ENCODE measurements at regions not wholly inside any gene's neighbourhood (a gene's known extent, or its start where the extent isn't known, plus 50 kb on each side); places are given as distances from the start of the nearest gene placed in this dataset.
"Not testable (repeated sequence)": the region's sequence is repeated elsewhere in the genome, so short reads cannot be mapped to it uniquely, and the experiment has no call there.

DNA sequence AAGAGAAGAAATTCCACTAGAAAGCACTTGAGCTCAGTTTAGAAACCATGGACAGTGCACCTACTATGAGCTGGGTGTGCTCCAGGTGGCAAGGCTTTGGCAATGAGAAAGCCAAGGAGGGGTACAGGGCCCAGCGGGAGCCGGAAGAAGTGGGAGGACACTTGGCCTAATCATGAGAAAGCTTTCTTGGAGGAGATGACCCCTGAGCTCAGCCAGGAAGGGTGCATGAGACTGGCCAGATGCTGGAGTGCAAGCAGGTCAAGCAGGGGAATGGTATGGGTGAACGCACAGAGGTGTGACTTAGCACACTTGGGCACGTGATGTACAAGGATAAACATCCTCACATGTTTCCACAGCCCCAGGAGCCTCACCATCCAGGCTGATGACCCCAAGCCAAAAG, 97.2 kb upstream of the GLI2 start:
- Mint-ChIP-seq H3K27ac (no peak overlapping the region), H3K9me3 (peaks cover 0 to 4% (median 2%) of the 10 kb centered on the region in 7 donors), H3K4me3 (no peak overlapping the region), H3K4me1 (no peaks in the 10 kb centered on the region), H3K36me3 (no peaks in the 10 kb centered on the region), H3K27me3 (peaks cover 4 to 15% (median 7%) of the 10 kb centered on the region in 3 donors)
- ATAC-seq (ENCODE audit: low read depth in 2 of 2) (no peak), DNase-seq (no peak)

DNA sequence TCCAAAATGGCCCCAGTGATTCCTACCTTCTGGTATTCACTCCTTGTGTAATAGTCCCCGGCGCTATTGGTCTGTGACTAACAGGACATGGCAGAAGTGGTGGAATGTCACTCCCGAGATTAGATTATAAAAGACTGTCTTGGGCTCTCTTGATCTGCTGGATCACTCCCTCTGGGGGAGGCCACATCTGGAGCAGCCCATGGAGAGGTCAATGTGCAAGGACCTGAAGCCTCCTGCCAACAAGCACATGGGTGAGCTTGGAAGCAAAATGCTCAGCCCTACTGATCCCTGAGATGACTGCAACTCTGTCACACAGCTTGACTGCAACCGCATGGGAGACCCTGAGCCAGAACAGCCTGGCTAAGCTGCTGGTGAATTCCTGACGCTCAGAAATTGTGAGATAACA, 94.3 kb upstream of the GLI2 start:
- Mint-ChIP-seq H3K4me1 (no peaks in the 10 kb centered on the region), H3K27me3 (peaks cover 4 to 18% (median 5%) of the 10 kb centered on the region in 3 donors), H3K4me3 (no peak overlapping the region), H3K9me3 (peaks cover 0 to 4% (median 2%) of the 10 kb centered on the region in 7 donors), H3K36me3 (no peaks in the 10 kb centered on the region), H3K27ac (no peak overlapping the region)
- ATAC-seq (ENCODE audit: low read depth in 2 of 2) = no peak
- DNase-seq = no peak

DNA sequence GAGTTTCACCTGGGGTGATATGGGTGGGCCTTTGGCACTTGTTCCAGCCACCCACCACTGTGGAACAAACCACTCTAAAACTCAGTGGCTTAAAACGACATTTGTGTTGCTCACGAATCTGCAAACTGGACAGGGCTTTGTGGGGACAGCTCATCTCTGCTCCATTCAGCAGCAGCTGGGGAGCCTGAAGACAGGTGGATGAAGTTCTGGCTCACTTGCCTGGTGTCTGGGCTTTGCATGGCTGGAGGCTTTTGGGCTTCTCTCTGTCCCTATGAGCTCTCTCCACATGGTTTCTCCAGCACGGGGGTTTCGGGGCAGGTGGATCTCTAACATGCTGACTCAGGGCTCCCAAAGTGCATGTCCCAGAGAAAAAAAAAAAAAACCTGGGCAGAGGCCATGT, 93.0 kb upstream of the GLI2 start:
- Mint-ChIP-seq H3K4me3 (no peak overlapping the region), H3K9me3 (peaks cover 0 to 4% (median 2%) of the 10 kb centered on the region in 7 donors), H3K27ac (no peak overlapping the region), H3K4me1 (no peaks in the 10 kb centered on the region), H3K36me3 (peaks cover 0 to 3% of the 10 kb centered on the region in 2 donors), H3K27me3 (peaks cover 0 to 24% (median 4%) of the 10 kb centered on the region in 3 donors)
- DNase-seq (no peak), ATAC-seq (ENCODE audit: low read depth in 2 of 2) (no peak)

DNA sequence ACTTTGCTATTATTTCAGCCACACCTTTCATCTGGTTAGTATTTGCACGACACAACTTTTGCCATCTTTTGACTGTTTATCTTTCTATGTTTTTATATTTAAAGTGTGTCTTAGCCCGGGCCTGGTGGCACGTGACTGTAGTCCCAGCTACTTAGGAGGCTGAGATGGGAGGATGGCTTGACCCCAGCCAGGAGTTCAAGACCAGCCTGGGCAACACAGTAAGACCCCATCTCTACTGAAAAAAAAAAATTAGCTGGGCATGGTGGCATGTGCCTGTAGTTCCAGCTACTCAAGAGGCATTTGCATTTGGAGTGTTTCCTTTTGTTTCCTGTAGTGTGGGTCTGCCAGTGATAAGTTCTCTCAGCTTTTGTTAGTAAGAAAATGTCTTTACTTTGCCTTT, 88.7 kb upstream of the GLI2 start:
- ATAC-seq (ENCODE audit: low read depth in 2 of 2) (no peak), DNase-seq (no peak)
- Mint-ChIP-seq H3K4me1 (no peaks in the 10 kb centered on the region), H3K36me3 (peaks cover 4 to 14% of the 10 kb centered on the region in 2 donors), H3K27me3 (peaks cover 4 to 9% (median 5%) of the 10 kb centered on the region in 3 donors), H3K9me3 (peaks cover 11 to 30% (median 24%) of the 10 kb centered on the region in 7 donors), H3K4me3 (no peak overlapping the region), H3K27ac (no peak overlapping the region)

DNA sequence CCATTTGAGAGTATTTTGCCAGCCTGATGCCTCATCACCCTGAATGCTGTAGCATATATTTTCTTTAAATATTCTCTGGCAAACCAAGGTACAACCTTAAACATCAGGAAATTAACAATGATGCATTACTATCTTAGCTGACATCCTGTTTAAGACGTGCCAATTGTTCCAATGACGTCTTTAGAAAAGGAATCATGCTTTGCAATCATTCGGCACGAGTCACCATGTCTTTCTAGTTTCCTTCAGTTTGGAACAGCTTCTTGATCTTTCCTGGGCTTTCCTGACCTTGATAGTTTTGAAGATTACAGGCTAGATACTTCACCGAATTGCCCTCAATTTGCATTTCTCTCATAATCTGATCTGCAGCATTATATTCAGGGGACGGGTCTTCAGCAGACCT, 88.2 kb upstream of the GLI2 start:
- H3K4me3 Mint-ChIP-seq = no peak overlapping the region
- peaks cover 4 to 10% (median 5%) of the 10 kb centered on the region in 3 donors for H3K27me3 Mint-ChIP-seq
- no peaks in the 10 kb centered on the region for H3K4me1 Mint-ChIP-seq
- peaks cover 4 to 14% of the 10 kb centered on the region in 2 donors for H3K36me3 Mint-ChIP-seq
- no peak overlapping the region for H3K27ac Mint-ChIP-seq
- no peak for ATAC-seq (ENCODE audit: low read depth in 2 of 2)
- no peak for DNase-seq
- peaks cover 11 to 35% (median 26%) of the 10 kb centered on the region in 7 donors for H3K9me3 Mint-ChIP-seq

DNA sequence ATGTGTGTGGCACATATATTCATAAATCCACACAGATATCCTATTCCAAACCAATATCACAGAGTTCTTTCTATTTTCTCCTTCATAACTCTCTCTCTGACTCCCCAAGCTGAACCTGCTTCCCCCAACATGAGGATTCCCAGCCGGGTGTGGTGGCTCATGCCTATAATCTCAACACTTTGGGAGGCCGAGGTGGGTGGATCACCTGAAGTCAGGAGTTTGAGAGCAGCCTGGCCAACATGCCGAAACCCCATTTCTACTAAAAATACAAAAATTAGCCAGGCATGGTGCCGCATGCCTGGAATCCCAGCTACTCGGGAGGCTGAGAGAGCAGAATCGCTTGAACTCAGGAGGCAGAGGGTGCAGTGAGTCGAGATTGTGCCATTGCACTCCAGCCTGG, 86.3 kb upstream of the GLI2 start:
- Mint-ChIP-seq H3K27me3 (peaks cover 5 to 22% (median 9%) of the 10 kb centered on the region in 3 donors), H3K9me3 (peaks cover 11 to 44% (median 31%) of the 10 kb centered on the region in 7 donors), H3K36me3 (peaks cover 4 to 14% of the 10 kb centered on the region in 2 donors)
- ATAC-seq (ENCODE audit: low read depth in 2 of 2); DNase-seq; H3K4me3 Mint-ChIP-seq; H3K4me1 Mint-ChIP-seq; H3K27ac Mint-ChIP-seq: not testable (repeated sequence)

DNA sequence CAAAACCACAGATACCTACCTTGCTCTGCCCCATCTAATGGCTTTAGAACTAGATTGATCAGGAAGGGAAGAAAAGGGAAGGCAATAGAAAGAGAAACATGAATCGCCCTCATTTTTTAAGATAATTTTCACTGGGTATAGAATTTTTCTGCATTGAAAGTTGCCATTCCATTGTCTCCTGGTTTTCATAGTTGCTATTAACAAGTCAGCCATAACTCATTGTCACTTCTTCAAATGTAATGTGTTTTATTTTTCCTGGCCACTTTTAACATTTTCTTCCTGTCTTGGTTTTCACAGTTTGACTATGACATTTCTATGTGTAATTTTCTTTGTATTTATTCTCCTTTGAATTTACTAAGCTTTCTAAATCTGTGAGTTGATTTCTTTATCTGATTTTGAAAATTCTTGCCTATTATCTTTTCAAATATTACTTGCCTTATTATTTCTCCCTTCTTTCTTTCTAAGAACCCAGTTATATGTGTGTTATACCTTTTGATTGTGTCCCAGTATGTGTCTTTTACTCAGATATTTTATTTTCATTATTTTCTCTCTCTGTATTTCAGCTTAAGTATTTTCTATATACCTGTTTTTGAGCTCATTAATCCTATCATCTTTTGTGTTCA, 85.5 kb upstream of the GLI2 start:
- no peak for ATAC-seq (ENCODE audit: low read depth in 2 of 2)
- Mint-ChIP-seq H3K4me3 (no peak overlapping the region), H3K27ac (peak overlapping the region in 1 of 6 donors; percentile 25), H3K9me3 (peaks cover 11 to 46% (median 31%) of the 10 kb centered on the region in 7 donors), H3K4me1 (peaks cover 0 to 2% (median 0%) of the 10 kb centered on the region in 3 donors), H3K36me3 (peaks cover 4 to 14% of the 10 kb centered on the region in 2 donors), H3K27me3 (peaks cover 9 to 25% (median 9%) of the 10 kb centered on the region in 3 donors)
- DNase-seq = no peak

DNA sequence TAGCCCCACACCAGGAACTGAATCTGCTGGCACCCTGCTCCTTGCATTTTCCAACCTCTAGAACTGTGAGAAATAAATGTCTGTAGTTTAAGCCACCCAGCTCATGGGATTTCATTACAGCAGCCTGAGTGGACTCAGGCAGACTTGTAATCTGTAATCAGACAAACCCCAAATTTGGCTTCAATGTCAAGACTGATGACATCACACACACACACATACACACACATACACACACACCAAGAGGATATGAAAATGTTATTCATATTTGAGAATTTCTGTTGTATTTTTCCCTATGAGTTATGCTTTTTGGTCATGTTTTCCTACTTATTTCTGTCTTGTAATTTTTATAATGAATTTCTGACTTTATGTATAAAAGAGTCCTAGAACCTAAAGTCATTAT, 83.8 kb upstream of the GLI2 start:
- H3K4me1 Mint-ChIP-seq = peaks cover 0 to 3% (median 0%) of the 10 kb centered on the region in 3 donors
- peaks cover 11 to 48% (median 31%) of the 10 kb centered on the region in 7 donors for H3K9me3 Mint-ChIP-seq
- DNase-seq (no peak), ATAC-seq (ENCODE audit: low read depth in 2 of 2) (no peak)
- H3K36me3 Mint-ChIP-seq = peaks cover 4 to 14% of the 10 kb centered on the region in 2 donors
- peaks cover 9 to 28% (median 23%) of the 10 kb centered on the region in 3 donors for H3K27me3 Mint-ChIP-seq
- no peak overlapping the region for H3K27ac Mint-ChIP-seq
- H3K4me3 Mint-ChIP-seq = no peak overlapping the region

DNA sequence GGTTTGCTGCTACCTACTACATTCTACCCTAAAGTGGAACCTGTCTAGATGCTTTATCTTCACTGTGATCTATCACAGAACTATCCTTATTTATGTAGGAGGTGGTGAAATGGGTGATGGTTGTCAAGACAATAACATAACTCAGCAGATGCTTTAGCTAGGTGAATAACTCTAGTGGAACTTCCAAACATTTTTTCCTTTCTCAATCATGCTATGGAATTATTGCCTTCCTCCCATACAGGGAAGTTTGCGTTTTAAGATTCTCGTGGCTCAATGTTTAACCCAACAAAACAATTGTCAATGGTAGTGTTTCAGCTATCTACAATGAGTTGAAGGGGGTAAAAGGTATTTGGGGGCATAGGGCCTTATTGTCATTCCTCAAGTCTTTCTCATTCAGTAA, 82.6 kb upstream of the GLI2 start:
- Mint-ChIP-seq H3K4me3 (no peak overlapping the region), H3K27ac (no peak overlapping the region), H3K9me3 (peaks cover 11 to 48% (median 31%) of the 10 kb centered on the region in 7 donors)

DNA sequence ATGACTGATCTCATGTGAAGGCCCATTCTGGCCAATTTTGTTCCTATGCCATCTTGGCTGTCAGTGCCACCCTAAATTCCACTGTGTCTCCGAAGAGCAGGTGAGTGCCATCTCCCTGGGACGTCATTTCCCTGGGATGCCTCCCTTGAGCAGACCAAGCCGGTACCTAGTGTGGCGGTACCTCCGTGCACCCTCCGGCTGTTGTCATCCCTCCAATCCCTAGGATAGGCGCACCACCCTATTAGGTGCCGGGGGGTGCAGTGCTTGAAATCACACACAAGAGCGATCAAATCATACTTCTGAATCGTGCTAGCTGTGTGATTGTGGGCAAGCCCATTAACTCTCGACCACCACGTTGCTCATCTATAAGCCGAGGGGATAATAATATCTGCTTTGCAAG, 81.8 kb upstream of the GLI2 start:
- ATAC-seq (ENCODE audit: low read depth in 2 of 2) (no peak), DNase-seq (no peak)
- Mint-ChIP-seq H3K9me3 (peaks cover 11 to 48% (median 30%) of the 10 kb centered on the region in 7 donors), H3K4me3 (peak overlapping the region in 1 of 8 donors; percentile 64), H3K27me3 (peaks cover 12 to 38% (median 30%) of the 10 kb centered on the region in 3 donors), H3K36me3 (peaks cover 0 to 14% of the 10 kb centered on the region in 2 donors), H3K4me1 (peaks cover 0 to 3% (median 0%) of the 10 kb centered on the region in 3 donors), H3K27ac (no peak overlapping the region)

More for the DNA sequence above, 82.6 kb upstream of the GLI2 start:
- DNase-seq (no peak), ATAC-seq (ENCODE audit: low read depth in 2 of 2) (no peak)
- peaks cover 9 to 33% (median 30%) of the 10 kb centered on the region in 3 donors for H3K27me3 Mint-ChIP-seq
- H3K4me1 Mint-ChIP-seq = peaks cover 0 to 3% (median 0%) of the 10 kb centered on the region in 3 donors
- peaks cover 0 to 14% of the 10 kb centered on the region in 2 donors for H3K36me3 Mint-ChIP-seq

DNA sequence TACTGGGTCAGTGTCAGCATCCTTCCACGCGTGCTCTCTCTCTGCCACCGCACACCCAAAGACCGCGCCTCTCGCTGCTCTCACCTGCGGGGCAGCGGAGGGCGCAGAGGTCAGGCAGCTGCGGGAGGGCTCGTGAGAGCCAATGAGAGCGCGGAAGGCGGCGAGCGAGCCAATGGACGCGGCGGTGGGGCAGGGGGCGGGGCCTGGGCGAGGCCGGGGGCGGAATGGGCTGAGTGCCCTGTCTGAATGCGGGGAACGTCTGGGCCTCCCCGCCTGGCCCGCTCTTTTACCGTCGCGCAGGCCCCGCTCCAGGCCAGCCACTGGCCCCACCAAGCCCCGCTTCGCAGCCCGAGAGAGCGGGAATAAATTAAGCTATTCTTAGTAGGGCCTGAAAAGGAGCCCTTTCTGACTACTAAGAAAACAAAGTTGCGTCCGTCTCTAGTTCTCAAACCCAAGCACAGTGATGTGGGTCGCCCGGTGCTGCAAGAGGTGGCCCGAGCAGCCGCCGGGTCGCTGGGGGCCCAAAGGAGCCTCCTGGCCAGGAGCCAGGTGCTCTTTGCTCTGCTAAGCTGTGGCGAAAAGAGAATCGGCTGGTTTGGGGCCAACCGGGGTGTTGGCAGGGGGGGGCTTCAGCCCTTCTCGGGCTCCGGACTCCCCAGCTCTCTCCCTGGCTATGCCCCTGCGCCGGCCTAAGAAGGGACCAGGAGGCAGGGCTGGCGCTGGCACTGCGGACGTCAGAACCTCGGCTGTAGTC, 81.1 kb upstream of the GLI2 start:
- no peak for DNase-seq
- Mint-ChIP-seq H3K9me3 (peaks cover 11 to 41% (median 25%) of the 10 kb centered on the region in 7 donors), H3K36me3 (peaks cover 0 to 11% of the 10 kb centered on the region in 2 donors), H3K4me3 (no peak overlapping the region), H3K27me3 (peaks cover 8 to 45% (median 36%) of the 10 kb centered on the region in 3 donors), H3K4me1 (peaks cover 0 to 3% (median 0%) of the 10 kb centered on the region in 3 donors), H3K27ac (no peak overlapping the region)
- no peak for ATAC-seq (ENCODE audit: low read depth in 2 of 2)

DNA sequence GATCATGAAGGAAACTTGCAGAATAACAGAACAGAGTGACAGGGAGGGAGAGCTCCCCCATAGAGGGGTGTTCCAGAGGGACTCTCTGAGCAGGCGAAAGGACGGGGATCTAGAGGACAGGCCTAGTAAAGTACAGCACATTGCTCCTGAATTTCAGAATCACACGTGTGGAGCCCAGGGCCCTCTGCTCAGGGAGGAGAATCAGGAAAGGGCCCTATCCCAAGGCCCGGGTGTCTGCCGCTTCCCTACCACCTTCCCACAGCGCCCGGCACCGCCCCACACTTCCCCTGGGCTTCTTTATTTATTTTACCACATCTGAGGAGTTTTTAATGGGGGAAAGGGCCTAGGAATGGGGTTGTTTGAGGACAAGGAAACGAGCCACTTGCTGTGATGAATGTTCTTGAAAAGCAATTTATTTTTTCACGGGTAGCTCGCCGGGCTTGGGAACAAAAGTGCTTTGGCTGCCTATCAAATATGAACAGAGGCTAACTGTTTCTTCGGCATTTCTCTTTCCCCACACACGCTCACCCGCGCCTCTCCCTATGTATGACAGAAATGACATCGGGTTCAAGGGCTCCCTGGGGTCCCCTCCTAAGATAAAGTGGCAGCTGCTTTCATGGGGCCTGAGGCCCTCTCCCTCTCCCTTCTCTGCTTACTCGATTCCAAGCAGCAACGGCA, 79.3 kb upstream of the GLI2 start:
- no peak for ATAC-seq (ENCODE audit: low read depth in 2 of 2)
- Mint-ChIP-seq H3K36me3 (no peaks in the 10 kb centered on the region), H3K27ac (no peak overlapping the region), H3K27me3 (peaks cover 8 to 48% (median 40%) of the 10 kb centered on the region in 3 donors), H3K4me3 (peak overlapping the region in 1 of 8 donors; percentile 78), H3K4me1 (peaks cover 0 to 3% (median 0%) of the 10 kb centered on the region in 3 donors), H3K9me3 (peaks cover 0 to 23% (median 9%) of the 10 kb centered on the region in 7 donors)
- no peak for DNase-seq

DNA sequence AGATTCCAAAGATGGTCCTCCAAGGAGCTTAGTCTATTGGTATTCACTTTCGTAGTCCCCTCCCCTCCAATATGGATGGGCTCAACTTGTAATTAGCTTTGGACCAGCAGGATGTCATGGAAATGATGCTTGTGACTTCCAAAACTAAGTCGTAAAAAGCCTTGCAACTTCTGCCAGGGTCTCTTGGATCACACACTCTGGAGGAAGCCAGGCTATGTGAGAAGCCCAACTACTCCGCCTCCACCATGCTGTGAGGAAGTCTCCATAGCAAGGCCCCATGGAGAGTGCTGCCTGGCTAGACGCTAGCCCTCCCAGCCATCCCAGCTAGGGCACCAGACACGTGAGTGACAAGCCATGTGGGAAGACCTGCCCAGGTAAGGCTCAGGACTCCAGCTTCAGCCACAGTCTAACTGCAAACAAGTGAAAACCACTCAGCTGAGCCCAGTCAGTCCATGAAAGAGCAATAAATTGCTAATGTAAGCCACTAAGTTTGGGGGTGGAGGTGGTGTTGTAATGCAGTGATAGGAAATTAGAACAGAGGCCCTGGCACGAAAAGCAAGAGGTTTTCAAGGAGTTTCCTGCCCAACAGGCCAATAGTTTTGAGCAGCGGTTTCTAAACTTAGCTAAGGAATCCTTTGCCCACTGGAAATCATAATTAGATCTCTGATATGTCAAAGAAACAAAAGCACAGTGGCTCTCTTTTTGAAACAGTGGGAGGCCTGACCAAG, 77.5 kb upstream of the GLI2 start:
- ATAC-seq (ENCODE audit: low read depth in 2 of 2) (no peak), DNase-seq (no peak)
- peaks cover 2 to 12% (median 4%) of the 10 kb centered on the region in 7 donors for H3K9me3 Mint-ChIP-seq
- H3K36me3 Mint-ChIP-seq = no peaks in the 10 kb centered on the region
- H3K4me3 Mint-ChIP-seq = no peak overlapping the region
- peaks cover 0 to 3% (median 0%) of the 10 kb centered on the region in 3 donors for H3K4me1 Mint-ChIP-seq
- H3K27ac Mint-ChIP-seq = no peak overlapping the region
- peaks cover 8 to 51% (median 40%) of the 10 kb centered on the region in 3 donors for H3K27me3 Mint-ChIP-seq
